Astrocyte of the cerebellum (primary cell): ENCODE measurements at regions not wholly inside any gene's neighbourhood (a gene's known extent, or its start where the extent isn't known, plus 50 kb on each side); places are given as distances from the start of the nearest gene placed in this dataset.

Source experiments
- DNase-seq: peaks from one replicate; pipeline ENCODE4 v3.0.0-alpha.2; 2011; ENCODE audit warnings: low read depth
- H3K4me3 ChIP-seq: 2 replicates; pipeline ENCODE4 v1.5.1; 2011; ENCODE audit warnings: mild to moderate bottlenecking, low read depth, low read length, moderate library complexity
- CTCF ChIP-seq: IDR thresholded peaks from 2 replicates; pipeline ENCODE4 v1.5.1; 2012; ENCODE audit warnings: low read length, low read depth, moderate library complexity, mild to moderate bottlenecking; ENCODE audit errors: missing control alignments
- in situ Hi-C: cut with HindIII; loops from 2 replicates; pipeline ENCODE4 v1.10.0; 2017; ENCODE audit warnings: low sequenced_read_pairs

GRCh38 chr4:96037705-96038104 is 197.8 kb downstream of the PDHA2 start:
- in situ Hi-C loops = no loop called here
- no peak for TF ChIP-seq CTCF
- no peak for DNase-seq
- H3K4me3 ChIP-seq = no peak overlapping the region

- TF ChIP-seq CTCF = no peak
- H3K4me3 ChIP-seq = no peak overlapping the region
- no peak for DNase-seq
- in situ Hi-C loops = no loop called here
Measured at GRCh38 chr4:96039217-96039616, 199.3 kb downstream of the PDHA2 start.

GRCh38 chr4:96039803-96040436 is 200.0 kb downstream of the PDHA2 start:
- in situ Hi-C loops = no loop called here
- no peak for TF ChIP-seq CTCF
- DNase-seq = no peak
- no peak overlapping the region for H3K4me3 ChIP-seq

GRCh38 chr4:96044971-96045370 is 205.1 kb downstream of the PDHA2 start:
- in situ Hi-C loops = no loop called here
- no peak overlapping the region for H3K4me3 ChIP-seq
- DNase-seq = no peak
- TF ChIP-seq CTCF = no peak

GRCh38 chr4:96052827-96053226 is 212.9 kb downstream of the PDHA2 start:
- no peak for DNase-seq
- in situ Hi-C loops = no loop called here
- no peak overlapping the region for H3K4me3 ChIP-seq
- TF ChIP-seq CTCF = no peak

- no peak for TF ChIP-seq CTCF
- in situ Hi-C loops = no loop called here
- no peak overlapping the region for H3K4me3 ChIP-seq
- no peak for DNase-seq
Measured at GRCh38 chr4:96056346-96056934, 216.5 kb downstream of the PDHA2 start.

GRCh38 chr4:96063639-96064038 is 223.7 kb downstream of the PDHA2 start:
- in situ Hi-C loops = no loop called here
- H3K4me3 ChIP-seq = no peak overlapping the region
- no peak for TF ChIP-seq CTCF
- DNase-seq = no peak
